ENCODE measurements at regions not wholly inside any gene's neighbourhood (a gene's known extent, or its start where the extent isn't known, plus 50 kb on each side); places are given as distances from the start of the nearest gene placed in this dataset.

DNA sequence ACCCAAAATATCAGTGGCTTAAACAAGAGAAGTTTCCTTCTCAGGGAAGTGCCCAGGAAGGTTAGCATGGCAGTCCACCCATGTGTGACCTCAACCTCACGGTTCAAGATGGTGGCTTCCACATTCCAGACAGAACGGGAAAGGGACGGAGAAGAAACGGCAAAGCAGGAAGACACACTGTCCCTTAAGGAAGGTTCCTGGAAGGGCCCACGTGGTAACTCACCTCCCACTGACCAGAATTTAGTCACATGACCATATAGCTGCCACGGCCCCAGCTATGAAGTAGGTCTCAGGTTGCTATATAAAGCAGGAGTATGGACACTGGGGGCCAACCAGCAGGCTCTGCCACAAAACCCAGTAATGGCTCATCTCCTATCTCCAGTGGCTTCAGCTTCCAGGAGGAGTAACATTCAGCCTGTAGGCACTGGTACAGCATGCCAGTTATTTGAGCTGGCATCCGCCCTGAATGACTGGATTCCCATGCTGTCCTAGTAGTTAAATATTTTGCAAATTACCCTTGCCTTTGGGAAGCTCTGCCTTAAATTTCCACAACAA lies 278.5 kb upstream of the KLF14 start:
- no peak for ATAC-seq (ENCODE audit: insufficient read depth, low FRiP score)
- peak overlapping the region; percentile 15 to 90 for H3K27ac ChIP-seq (ENCODE audit: low read depth in 1 of 2, low read length in 1 of 2)
- no peak overlapping the region for H3K9ac ChIP-seq (ENCODE audit: insufficient read depth in 1 of 2, low read length in 2 of 2)

DNA sequence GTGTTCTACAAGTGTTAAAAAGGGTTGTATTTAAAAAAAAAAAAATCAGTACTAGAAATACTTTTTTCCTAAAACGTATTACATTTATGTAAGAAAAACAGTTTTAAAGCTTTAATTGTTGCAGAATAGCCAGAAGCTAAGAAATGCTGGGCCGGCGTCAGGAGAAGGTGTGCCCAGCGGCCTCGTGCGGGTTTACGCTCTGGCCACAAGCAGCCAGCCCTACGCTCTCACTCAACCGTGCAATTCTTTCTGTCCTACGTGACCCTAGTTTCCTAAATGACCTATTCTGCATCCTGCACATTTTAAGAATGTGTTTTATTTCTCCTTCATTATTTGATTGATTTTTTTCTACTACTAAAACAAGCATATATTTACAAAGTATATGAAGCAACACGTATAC lies 279.7 kb upstream of the KLF14 start:
- Histone ChIP-seq H3K4me3 (no peak overlapping the region), H3K9ac (ENCODE audit: insufficient read depth in 1 of 2, low read length in 2 of 2) (no peak overlapping the region), H3K27ac (ENCODE audit: low read depth in 1 of 2, low read length in 1 of 2) (no peak overlapping the region), H3K4me1 (ENCODE audit: control insufficient read depth in 5 of 5, insufficient read depth in 5 of 5, low read length in 5 of 5) (peaks cover 0 to 30% (median 29%) of the 10 kb centered on the region in 5 donors), H3K36me3 (ENCODE audit: control insufficient read depth in 4 of 4, insufficient read depth in 4 of 4, low read length in 4 of 4) (no peaks in the 10 kb centered on the region), H3K9me3 (ENCODE audit: control insufficient read depth in 4 of 4, insufficient read depth in 3 of 4, low read length in 3 of 4) (no peaks in the 10 kb centered on the region), H3K27me3 (ENCODE audit: control insufficient read depth in 3 of 3, insufficient read depth in 3 of 3, low read length in 2 of 3) (no peaks in the 10 kb centered on the region)
- WGBS, 2 donors: 79 to 86% methylated on average over 11 of the region's 11 CpGs
- TF ChIP-seq, protein P1, sequence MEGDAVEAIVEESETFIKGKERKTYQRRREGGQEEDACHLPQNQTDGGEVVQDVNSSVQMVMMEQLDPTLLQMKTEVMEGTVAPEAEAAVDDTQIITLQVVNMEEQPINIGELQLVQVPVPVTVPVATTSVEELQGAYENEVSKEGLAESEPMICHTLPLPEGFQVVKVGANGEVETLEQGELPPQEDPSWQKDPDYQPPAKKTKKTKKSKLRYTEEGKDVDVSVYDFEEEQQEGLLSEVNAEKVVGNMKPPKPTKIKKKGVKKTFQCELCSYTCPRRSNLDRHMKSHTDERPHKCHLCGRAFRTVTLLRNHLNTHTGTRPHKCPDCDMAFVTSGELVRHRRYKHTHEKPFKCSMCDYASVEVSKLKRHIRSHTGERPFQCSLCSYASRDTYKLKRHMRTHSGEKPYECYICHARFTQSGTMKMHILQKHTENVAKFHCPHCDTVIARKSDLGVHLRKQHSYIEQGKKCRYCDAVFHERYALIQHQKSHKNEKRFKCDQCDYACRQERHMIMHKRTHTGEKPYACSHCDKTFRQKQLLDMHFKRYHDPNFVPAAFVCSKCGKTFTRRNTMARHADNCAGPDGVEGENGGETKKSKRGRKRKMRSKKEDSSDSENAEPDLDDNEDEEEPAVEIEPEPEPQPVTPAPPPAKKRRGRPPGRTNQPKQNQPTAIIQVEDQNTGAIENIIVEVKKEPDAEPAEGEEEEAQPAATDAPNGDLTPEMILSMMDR (IDR thresholded peaks at IDR 0.05; ENCODE audit: control extremely low read depth, extremely low read depth): no peak
- ATAC-seq (ENCODE audit: insufficient read depth, low FRiP score) (no peak), DNase-seq (no peak)

More for the DNA sequence above, 278.5 kb upstream of the KLF14 start:
- DNase-seq: no peak
- H3K4me3 ChIP-seq: no peak overlapping the region
- TF ChIP-seq, protein P1 (IDR thresholded peaks at IDR 0.05; ENCODE audit: control extremely low read depth, extremely low read depth): no peak
- H3K36me3 ChIP-seq (ENCODE audit: control insufficient read depth in 4 of 4, insufficient read depth in 4 of 4, low read length in 4 of 4): no peaks in the 10 kb centered on the region
- no peaks in the 10 kb centered on the region for H3K9me3 ChIP-seq (ENCODE audit: control insufficient read depth in 4 of 4, insufficient read depth in 3 of 4, low read length in 3 of 4)
- H3K4me1 ChIP-seq (ENCODE audit: control insufficient read depth in 5 of 5, insufficient read depth in 5 of 5, low read length in 5 of 5): peaks cover 0 to 30% (median 29%) of the 10 kb centered on the region in 5 donors
- H3K27me3 ChIP-seq (ENCODE audit: control insufficient read depth in 3 of 3, insufficient read depth in 3 of 3, low read length in 2 of 3): no peaks in the 10 kb centered on the region
- WGBS, 2 donors: 67 to 76% methylated on average over 7 of the region's 7 CpGs

DNA sequence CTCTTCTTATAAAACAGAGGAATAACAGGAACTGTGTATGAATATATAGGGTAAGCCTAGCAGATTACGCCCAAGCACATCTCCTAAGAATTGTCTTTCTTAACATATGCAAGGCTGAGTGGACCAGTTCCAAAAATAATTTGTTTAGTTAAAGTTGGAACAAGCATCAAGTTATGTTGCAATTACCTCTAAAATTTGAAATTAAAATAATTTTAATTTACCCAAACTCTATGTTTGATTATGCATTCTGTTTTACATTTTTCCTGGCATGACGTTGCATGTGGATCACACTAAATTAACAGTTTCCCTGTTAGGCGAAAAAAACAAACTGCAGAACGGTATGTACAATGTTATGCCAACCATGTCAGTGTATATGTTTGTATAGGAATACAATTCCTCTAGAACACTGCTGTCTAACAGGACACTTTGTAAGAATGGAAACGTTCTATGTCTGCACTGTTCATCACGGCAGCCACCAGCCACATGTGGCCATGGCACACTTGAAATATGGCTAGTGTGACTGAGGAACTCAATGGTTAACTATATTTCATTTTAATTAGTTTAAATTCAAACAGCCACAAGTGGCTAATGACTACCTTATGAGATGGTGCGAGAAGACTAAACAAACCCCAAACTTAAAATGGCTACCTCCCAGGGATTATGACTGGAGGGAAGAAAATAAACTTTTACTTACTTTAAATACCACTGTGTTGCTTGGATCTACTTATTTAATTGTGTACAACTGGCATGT lies 281.1 kb upstream of the KLF14 start:
- H3K4me1 ChIP-seq (ENCODE audit: control insufficient read depth in 5 of 5, insufficient read depth in 5 of 5, low read length in 5 of 5): peaks cover 0 to 35% (median 30%) of the 10 kb centered on the region in 5 donors
- H3K36me3 ChIP-seq (ENCODE audit: control insufficient read depth in 4 of 4, insufficient read depth in 4 of 4, low read length in 4 of 4): no peaks in the 10 kb centered on the region
- WGBS, 2 donors: 86 to 87% methylated on average over 7 of the region's 7 CpGs
- no peaks in the 10 kb centered on the region for H3K9me3 ChIP-seq (ENCODE audit: control insufficient read depth in 4 of 4, insufficient read depth in 3 of 4, low read length in 3 of 4)
- no peak overlapping the region for H3K9ac ChIP-seq (ENCODE audit: insufficient read depth in 1 of 2, low read length in 2 of 2)
- H3K27me3 ChIP-seq (ENCODE audit: control insufficient read depth in 3 of 3, insufficient read depth in 3 of 3, low read length in 2 of 3): no peaks in the 10 kb centered on the region
- ATAC-seq (ENCODE audit: insufficient read depth, low FRiP score) (no peak), DNase-seq (peak in 2 of 3 donors; percentile 59 to 68)
- H3K27ac ChIP-seq (ENCODE audit: low read depth in 1 of 2, low read length in 1 of 2): no peak overlapping the region
- TF ChIP-seq, protein P1 (IDR thresholded peaks at IDR 0.05; ENCODE audit: control extremely low read depth, extremely low read depth): no peak
- H3K4me3 ChIP-seq: no peak overlapping the region
